ENCODE measurements at regions not wholly inside any gene's neighbourhood (a gene's known extent, or its start where the extent isn't known, plus 50 kb on each side); places are given as distances from the start of the nearest gene placed in this dataset.

GRCh38 chr4:100805538-100805937 lies 287.7 kb upstream of the EMCN start:
- peak; percentile 59 for DNase-seq
- no peak overlapping the region for H3K14ac ChIP-seq (ENCODE audit: insufficient read depth, low read length)
- no CpG with 5 or more reads among the region's 7 CpGs for WGBS (ENCODE audit: extremely low coverage, insufficient read length, low lambda C conversion rate)

More at GRCh38 chr4:100805538-100805937, 287.7 kb upstream of the EMCN start:
- Histone ChIP-seq H3K4me1 (ENCODE audit: insufficient read depth, low read length) (no peaks in the 10 kb centered on the region; the same call in 1 of the 2 replicates), H3K56ac (ENCODE audit: insufficient read length, low read depth, low read length) (no peak overlapping the region), H3K4ac (ENCODE audit: low read depth, low read length) (no peak overlapping the region), H2BK120ac (ENCODE audit: low read depth, low read length, poor library complexity, severe bottlenecking) (no peak overlapping the region), H3K23me2 (ENCODE audit: insufficient read length, low read depth, low read length, poor library complexity, severe bottlenecking) (no peaks in the 10 kb centered on the region), H2BK5ac (ENCODE audit: insufficient read length, low read length) (no peak overlapping the region), H3K27ac (ENCODE audit: insufficient read length, low read depth, low read length) (no peak overlapping the region), H3K23ac (ENCODE audit: insufficient read length, low read depth, low read length) (no peak overlapping the region), H3K4me2 (ENCODE audit: insufficient read depth, insufficient read length, low read length) (no peak overlapping the region), H3K9ac (ENCODE audit: extremely low read depth, insufficient read length, low read length) (no peak overlapping the region), H4K8ac (replicated peaks; ENCODE audit: insufficient read length, low read depth, low read length) (no peak overlapping the region), H2AFZ (ENCODE audit: low read length) (no peak overlapping the region), H3T11ph (ENCODE audit: low read length) (no peak overlapping the region), H3K79me1 (ENCODE audit: insufficient read depth, low read depth, low read length, poor library complexity, severe bottlenecking) (no peaks in the 10 kb centered on the region), H3K79me2 (ENCODE audit: insufficient read depth, low read length) (no peaks in the 10 kb centered on the region), H3K9me3 (ENCODE audit: control insufficient read depth, low read depth, low read length) (no peaks in the 10 kb centered on the region), H3K18ac (ENCODE audit: insufficient read length, low read depth, low read length) (no peak overlapping the region), H2BK20ac (ENCODE audit: low read depth, low read length, poor library complexity, severe bottlenecking) (no peak overlapping the region), H4K20me1 (ENCODE audit: control insufficient read depth, insufficient read depth, insufficient read length) (no peaks in the 10 kb centered on the region), H3K27me3 (ENCODE audit: insufficient read depth, low read length) (no peaks in the 10 kb centered on the region), H2AK5ac (ENCODE audit: insufficient read length, low read length) (no peak overlapping the region), H2BK12ac (ENCODE audit: insufficient read length, low read depth, low read length) (no peak overlapping the region), H2BK15ac (ENCODE audit: low read depth, low read length) (no peak overlapping the region), H4K5ac (ENCODE audit: insufficient read length, low read depth, low read length) (no peak overlapping the region), H4K91ac (ENCODE audit: insufficient read length, low read depth, low read length) (no peak overlapping the region)
- Mint-ChIP-seq H3K4me1 (peaks cover 20 to 27% of the 10 kb centered on the region in 2 experiments), H3K27ac (0 out of 7 replicates have a peak overlapping the region, but pooled peaks of 1 of the 3 experiments have one; percentile 44), H3K36me3 (ENCODE audit: insufficient read depth in 1 of 3, low read depth in 3 of 3) (peaks cover 0 to 11% (median 0%) of the 10 kb centered on the region in 3 experiments; a peak in 1 of 7 replicates), H3K9me3 (peaks cover 3 to 8% of the 10 kb centered on the region in 2 experiments; a peak in 4 of 5 replicates), H3K27me3 (ENCODE audit: low read depth) (peaks cover 5% of the 10 kb centered on the region), H3K4me3 (no peak overlapping the region)
- peak; percentile 59 for TF ChIP-seq CTCF (conservative IDR thresholded peaks at IDR 0.05)

Data from H9 (cell line).